SK-N-SH treated with all-trans-retinoic acid at 6 μM for 48 hours (cell line): ENCODE measurements at regions not wholly inside any gene's neighbourhood (a gene's known extent, or its start where the extent isn't known, plus 50 kb on each side); places are given as distances from the start of the nearest gene placed in this dataset.

Experiments
- ARNTL ChIP-seq: fragments of 450-650 bp; formaldehyde crosslinking; IDR thresholded peaks from 2 replicates; pipeline ENCODE4 v1.5.0; 2020; ENCODE audit warnings: low read depth, mild to moderate bottlenecking, moderate library complexity, borderline replicate concordance
- GLIS3 ChIP-seq: fragments of 250-450 bp; sonication (Bioruptor Pico); IDR thresholded peaks from 2 replicates; pipeline ENCODE4 v1.5.0; 2020; ENCODE audit warnings: mild to moderate bottlenecking, moderate library complexity
- OSR1 ChIP-seq: fragments of 250-450 bp; sonication (Bioruptor Pico); IDR thresholded peaks from 2 replicates; pipeline ENCODE4 v1.8.0; 2022; ENCODE audit warnings: moderate library complexity, mild to moderate bottlenecking, inconsistent platforms
- RARB ChIP-seq: fragments of 250-450 bp; sonication (Bioruptor Pico); IDR thresholded peaks from 2 replicates; pipeline ENCODE4 v1.8.0; 2021; ENCODE audit warnings: mild to moderate bottlenecking, moderate library complexity
- SNAI2 ChIP-seq: fragments of 250-450 bp; sonication (Bioruptor Pico); IDR thresholded peaks from 2 replicates; pipeline ENCODE4 v1.5.0; 2020; ENCODE audit warnings: mild to moderate bottlenecking, moderate library complexity
- TCF4 ChIP-seq: fragments of 250-450 bp; sonication (Bioruptor Pico); IDR thresholded peaks from 2 replicates; pipeline ENCODE4 v1.8.0; 2021; ENCODE audit warnings: mild to moderate bottlenecking, moderate library complexity, borderline replicate concordance
- TOX ChIP-seq: fragments of 250-450 bp; sonication (Bioruptor Pico); IDR thresholded peaks from 2 replicates; pipeline ENCODE4 v1.8.0; 2021; ENCODE audit warnings: mild to moderate bottlenecking, moderate library complexity, borderline replicate concordance
- ZC3H10 ChIP-seq: fragments of 250-450 bp; sonication (Bioruptor Pico); IDR thresholded peaks from 2 replicates; pipeline ENCODE4 v1.5.1; 2021; ENCODE audit warnings: mild to moderate bottlenecking, moderate library complexity
- ZFP3 ChIP-seq: fragments of 250-450 bp; sonication (Bioruptor Pico); IDR thresholded peaks from 2 replicates; pipeline ENCODE4 v1.5.0; 2020; ENCODE audit warnings: mild to moderate bottlenecking, moderate library complexity
- ZFP30 ChIP-seq: fragments of 450-650 bp; formaldehyde crosslinking; IDR thresholded peaks from 2 replicates; pipeline ENCODE4 v1.5.0; 2022; ENCODE audit warnings: mild to moderate bottlenecking, moderate library complexity
- ZNF565 ChIP-seq: fragments of 450-650 bp; formaldehyde crosslinking; conservative IDR thresholded peaks from 2 replicates; pipeline ENCODE4 v1.5.0; 2020; ENCODE audit warnings: low read depth, mild to moderate bottlenecking, moderate library complexity
- ZNF70 ChIP-seq: fragments of 450-650 bp; formaldehyde crosslinking; IDR thresholded peaks from 2 replicates; pipeline ENCODE4 v1.5.0; 2020; ENCODE audit warnings: mild to moderate bottlenecking, moderate library complexity
- ZNF8 ChIP-seq: fragments of 450-650 bp; formaldehyde crosslinking; IDR thresholded peaks from 2 replicates; pipeline ENCODE4 v1.5.0; 2020; ENCODE audit warnings: mild to moderate bottlenecking, moderate library complexity
- TF ChIP-seq, protein P1 (sequence below): fragments of 250-450 bp; sonication (Bioruptor Pico); IDR thresholded peaks from 2 replicates; pipeline ENCODE4 v1.8.0; 2021; ENCODE audit warnings: low read depth, mild to moderate bottlenecking, moderate library complexity, borderline replicate concordance

DNA sequence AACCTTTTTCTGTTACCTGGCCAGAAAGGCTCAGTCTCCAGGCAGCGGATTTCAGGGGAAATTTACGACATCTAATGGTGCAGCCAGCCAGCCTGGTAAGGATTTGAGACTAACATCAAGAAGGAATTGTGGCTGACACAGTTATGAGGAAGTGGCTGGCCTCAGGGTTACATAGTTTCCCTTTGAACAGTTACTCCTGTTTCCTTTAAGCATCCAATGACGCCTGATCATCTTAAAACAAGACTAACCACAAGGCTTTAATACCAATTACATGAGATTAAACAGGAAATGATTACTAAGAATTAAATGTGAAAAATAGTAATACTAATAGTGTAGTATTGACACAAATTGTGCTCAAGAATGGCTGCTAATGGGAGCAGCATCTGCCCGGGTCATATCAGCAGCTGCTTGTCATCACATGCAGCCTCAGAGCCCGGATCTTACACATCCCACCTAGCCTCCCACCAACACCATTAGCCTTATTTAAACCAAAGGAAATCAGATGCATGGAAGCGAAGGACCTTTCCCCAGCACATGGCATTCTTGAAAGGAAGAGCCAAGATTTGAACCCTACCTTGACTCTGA, 431.8 kb downstream of the PMP22 start:
- no peak for TF ChIP-seq ZNF565 (CRISPR knock-in tag)
- no peak for TF ChIP-seq RARB (CRISPR knock-in tag)
- no peak for TF ChIP-seq ARNTL
- no peak for TF ChIP-seq TOX (CRISPR knock-in tag)
- TF ChIP-seq OSR1 (CRISPR knock-in tag), result no peak
- TF ChIP-seq, protein P1, sequence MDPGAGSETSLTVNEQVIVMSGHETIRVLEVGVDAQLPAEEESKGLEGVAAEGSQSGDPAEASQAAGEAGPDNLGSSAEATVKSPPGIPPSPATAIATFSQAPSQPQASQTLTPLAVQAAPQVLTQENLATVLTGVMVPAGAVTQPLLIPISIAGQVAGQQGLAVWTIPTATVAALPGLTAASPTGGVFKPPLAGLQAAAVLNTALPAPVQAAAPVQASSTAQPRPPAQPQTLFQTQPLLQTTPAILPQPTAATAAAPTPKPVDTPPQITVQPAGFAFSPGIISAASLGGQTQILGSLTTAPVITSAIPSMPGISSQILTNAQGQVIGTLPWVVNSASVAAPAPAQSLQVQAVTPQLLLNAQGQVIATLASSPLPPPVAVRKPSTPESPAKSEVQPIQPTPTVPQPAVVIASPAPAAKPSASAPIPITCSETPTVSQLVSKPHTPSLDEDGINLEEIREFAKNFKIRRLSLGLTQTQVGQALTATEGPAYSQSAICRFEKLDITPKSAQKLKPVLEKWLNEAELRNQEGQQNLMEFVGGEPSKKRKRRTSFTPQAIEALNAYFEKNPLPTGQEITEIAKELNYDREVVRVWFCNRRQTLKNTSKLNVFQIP, result no peak
- no peak for TF ChIP-seq ZNF8 (CRISPR knock-in tag)
- TF ChIP-seq SNAI2, result no peak
- no peak for TF ChIP-seq ZNF70 (CRISPR knock-in tag)
- no peak for TF ChIP-seq ZFP30
- TF ChIP-seq ZC3H10 (CRISPR knock-in tag), result no peak
- TF ChIP-seq ZFP3 (CRISPR knock-in tag), result no peak
- TF ChIP-seq TCF4 (CRISPR knock-in tag), result no peak
- no peak for TF ChIP-seq GLIS3 (CRISPR knock-in tag)
